GM23248 (cell line): ENCODE measurements at regions not wholly inside any gene's neighbourhood (a gene's known extent, or its start where the extent isn't known, plus 50 kb on each side); places are given as distances from the start of the nearest gene placed in this dataset.

Source experiments
- EZH2 ChIP-seq: fragments of 200-600 bp; sonication (generic); IDR thresholded peaks from 2 replicates; pipeline ENCODE4 v1.6.1; 2018; ENCODE audit warnings: antibody characterized with exemption, mild to moderate bottlenecking; ENCODE audit not compliant: insufficient read depth, poor library complexity, severe bottlenecking
- EZH2phosphoT487 ChIP-seq: fragments of 200-600 bp; sonication (generic); IDR thresholded peaks from 2 replicates; pipeline ENCODE4 v1.6.1; 2018; ENCODE audit warnings: antibody characterized with exemption, moderate library complexity, mild to moderate bottlenecking, low read depth; ENCODE audit not compliant: insufficient read depth

GRCh38 chr20:11118802-11119380 lies 445.1 kb upstream of the JAG1 start:
- TF ChIP-seq EZH2 (no peak), EZH2phosphoT487 (no peak)
